ENCODE measurements at regions not wholly inside any gene's neighbourhood (a gene's known extent, or its start where the extent isn't known, plus 50 kb on each side); places are given as distances from the start of the nearest gene placed in this dataset.

DNA sequence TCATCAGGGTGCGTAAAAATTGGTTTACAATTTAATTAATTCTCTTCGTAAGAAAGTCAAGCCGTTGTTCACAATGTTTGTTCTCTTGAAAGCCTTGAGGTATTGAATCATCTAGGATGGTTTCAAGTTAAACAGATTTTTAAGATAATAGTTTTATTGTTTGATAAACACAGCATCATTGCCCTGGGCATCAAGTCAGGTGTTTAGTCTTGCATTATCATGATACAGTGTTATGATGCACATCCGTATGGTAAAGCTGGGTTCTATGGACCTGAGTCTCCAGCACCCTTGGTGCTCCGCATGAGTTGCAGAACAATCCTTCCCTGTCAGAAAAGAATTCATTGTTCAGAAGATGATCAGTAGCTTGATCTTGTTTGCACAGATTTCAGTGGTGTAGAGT, 359.5 kb downstream of the LMO4 start:
- Mint-ChIP-seq H3K4me3 (no peak overlapping the region), H3K36me3 (ENCODE audit: low read depth) (no peaks in the 10 kb centered on the region), H3K27me3 (ENCODE audit: low read depth) (no peaks in the 10 kb centered on the region), H3K27ac (ENCODE audit: unreplicated experiment) (no peak overlapping the region), H3K4me1 (peaks cover 38% of the 10 kb centered on the region), H3K9me3 (no peaks in the 10 kb centered on the region)
- TF ChIP-seq, protein P1, sequence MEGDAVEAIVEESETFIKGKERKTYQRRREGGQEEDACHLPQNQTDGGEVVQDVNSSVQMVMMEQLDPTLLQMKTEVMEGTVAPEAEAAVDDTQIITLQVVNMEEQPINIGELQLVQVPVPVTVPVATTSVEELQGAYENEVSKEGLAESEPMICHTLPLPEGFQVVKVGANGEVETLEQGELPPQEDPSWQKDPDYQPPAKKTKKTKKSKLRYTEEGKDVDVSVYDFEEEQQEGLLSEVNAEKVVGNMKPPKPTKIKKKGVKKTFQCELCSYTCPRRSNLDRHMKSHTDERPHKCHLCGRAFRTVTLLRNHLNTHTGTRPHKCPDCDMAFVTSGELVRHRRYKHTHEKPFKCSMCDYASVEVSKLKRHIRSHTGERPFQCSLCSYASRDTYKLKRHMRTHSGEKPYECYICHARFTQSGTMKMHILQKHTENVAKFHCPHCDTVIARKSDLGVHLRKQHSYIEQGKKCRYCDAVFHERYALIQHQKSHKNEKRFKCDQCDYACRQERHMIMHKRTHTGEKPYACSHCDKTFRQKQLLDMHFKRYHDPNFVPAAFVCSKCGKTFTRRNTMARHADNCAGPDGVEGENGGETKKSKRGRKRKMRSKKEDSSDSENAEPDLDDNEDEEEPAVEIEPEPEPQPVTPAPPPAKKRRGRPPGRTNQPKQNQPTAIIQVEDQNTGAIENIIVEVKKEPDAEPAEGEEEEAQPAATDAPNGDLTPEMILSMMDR (conservative IDR thresholded peaks at IDR 0.05) = no peak
- DNase-seq (ENCODE audit: low read depth, low spot score) = no peak

DNA sequence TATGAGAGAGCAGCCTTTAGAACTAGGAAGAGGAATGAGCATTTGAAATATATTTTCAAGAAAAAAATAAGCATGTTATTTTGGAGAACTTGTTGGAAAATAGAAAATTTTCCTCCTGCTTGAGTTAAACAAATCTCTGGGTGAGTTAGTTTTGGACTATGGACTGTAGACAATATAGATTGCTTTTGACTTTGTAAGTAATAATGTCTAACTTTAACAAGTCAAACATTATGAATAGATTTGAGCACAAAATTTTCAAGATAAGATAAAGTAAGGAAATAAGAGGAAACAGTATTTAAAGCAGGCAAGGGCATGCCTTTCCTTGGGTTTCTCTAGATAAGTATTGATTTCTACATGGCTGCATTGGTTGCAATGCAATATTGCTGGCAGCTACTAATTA, 360.8 kb downstream of the LMO4 start:
- TF ChIP-seq, protein P1 (conservative IDR thresholded peaks at IDR 0.05) = no peak
- Mint-ChIP-seq H3K4me3 (no peak overlapping the region), H3K27me3 (ENCODE audit: low read depth) (no peaks in the 10 kb centered on the region), H3K4me1 (peaks cover 27% of the 10 kb centered on the region), H3K9me3 (peaks cover 3% of the 10 kb centered on the region), H3K36me3 (ENCODE audit: low read depth) (no peaks in the 10 kb centered on the region), H3K27ac (ENCODE audit: unreplicated experiment) (no peak overlapping the region)
- no peak for DNase-seq (ENCODE audit: low read depth, low spot score)

DNA sequence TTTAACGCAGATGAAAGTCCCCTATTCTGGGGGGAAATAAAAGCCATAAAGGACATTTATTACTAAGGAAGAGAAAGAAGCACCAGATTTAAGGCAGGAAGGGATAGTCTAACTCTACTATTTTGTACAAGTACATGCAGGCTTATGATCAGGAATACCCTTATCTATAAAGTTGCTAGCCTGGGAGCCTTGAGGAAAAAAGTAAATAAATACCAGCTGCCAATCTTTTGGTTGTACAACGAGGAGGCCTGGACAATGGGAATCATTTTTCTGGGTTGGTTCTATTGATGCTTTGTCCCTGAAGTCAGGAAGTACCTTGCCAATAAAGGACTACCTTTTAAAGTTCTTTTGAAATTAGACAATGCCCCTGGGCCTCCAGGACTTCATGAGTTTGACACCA, 367.8 kb downstream of the LMO4 start:
- H3K27me3 Mint-ChIP-seq (ENCODE audit: low read depth) = no peaks in the 10 kb centered on the region
- TF ChIP-seq, protein P1 (conservative IDR thresholded peaks at IDR 0.05) = no peak
- H3K9me3 Mint-ChIP-seq = peaks cover 17% of the 10 kb centered on the region
- no peak overlapping the region for H3K4me3 Mint-ChIP-seq
- H3K36me3 Mint-ChIP-seq (ENCODE audit: low read depth) = peaks cover 11% of the 10 kb centered on the region
- H3K27ac Mint-ChIP-seq (ENCODE audit: unreplicated experiment) = no peak overlapping the region
- H3K4me1 Mint-ChIP-seq = peaks cover 5% of the 10 kb centered on the region
- DNase-seq (ENCODE audit: low read depth, low spot score) = no peak

DNA sequence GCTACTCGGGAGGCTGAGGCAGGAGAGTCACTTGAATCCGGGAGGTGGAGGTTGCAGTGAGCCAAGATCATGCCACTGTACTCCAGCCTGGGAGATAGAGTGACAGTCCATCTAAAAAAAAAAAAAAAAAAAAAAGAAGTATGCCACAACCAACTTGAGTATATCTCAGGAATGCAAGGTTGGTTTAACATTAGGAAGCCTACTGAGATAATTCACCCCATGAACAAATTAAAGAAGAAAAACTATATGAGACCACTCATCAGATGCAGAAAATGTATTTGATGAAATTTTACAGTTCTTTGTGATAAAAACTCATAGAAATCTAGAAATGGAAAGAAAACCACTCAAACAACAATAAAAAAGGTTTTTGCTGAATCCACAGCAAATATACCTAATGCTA, 373.8 kb downstream of the LMO4 start:
- peaks cover 8% of the 10 kb centered on the region for H3K36me3 Mint-ChIP-seq (ENCODE audit: low read depth)
- TF ChIP-seq, protein P1 (conservative IDR thresholded peaks at IDR 0.05) = no peak
- peaks cover 7% of the 10 kb centered on the region for H3K9me3 Mint-ChIP-seq
- no peak overlapping the region for H3K27ac Mint-ChIP-seq (ENCODE audit: unreplicated experiment)
- H3K27me3 Mint-ChIP-seq (ENCODE audit: low read depth) = no peaks in the 10 kb centered on the region
- no peak for DNase-seq (ENCODE audit: low read depth, low spot score)
- no peak overlapping the region for H3K4me3 Mint-ChIP-seq
- peaks cover 4% of the 10 kb centered on the region for H3K4me1 Mint-ChIP-seq

DNA sequence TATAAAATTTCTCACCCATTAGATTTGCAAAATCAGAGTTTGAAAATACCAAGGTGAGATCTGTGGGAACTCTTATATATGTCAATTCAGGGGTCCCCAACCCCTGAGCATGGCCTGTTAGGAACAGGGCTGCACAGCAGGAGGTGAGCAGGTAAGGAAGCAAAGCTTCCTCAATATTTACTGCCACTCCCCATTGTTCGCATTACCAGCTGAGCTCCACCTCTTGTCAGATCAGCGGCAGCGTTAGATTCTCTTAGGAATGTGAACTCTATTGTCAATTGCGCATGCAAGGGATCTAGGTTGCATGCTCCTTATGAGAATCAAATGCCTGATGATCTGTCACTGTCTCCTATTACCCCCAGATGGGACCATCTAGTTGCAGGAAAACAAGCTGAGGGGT, 376.6 kb downstream of the LMO4 start:
- H3K27ac Mint-ChIP-seq (ENCODE audit: unreplicated experiment) = no peak overlapping the region
- H3K4me1 Mint-ChIP-seq = peaks cover 4% of the 10 kb centered on the region
- H3K4me3 Mint-ChIP-seq = no peak overlapping the region
- DNase-seq (ENCODE audit: low read depth, low spot score) = no peak
- peaks cover 7% of the 10 kb centered on the region for H3K9me3 Mint-ChIP-seq
- peaks cover 7% of the 10 kb centered on the region for H3K36me3 Mint-ChIP-seq (ENCODE audit: low read depth)
- TF ChIP-seq, protein P1 (conservative IDR thresholded peaks at IDR 0.05) = no peak
- H3K27me3 Mint-ChIP-seq (ENCODE audit: low read depth) = no peaks in the 10 kb centered on the region

DNA sequence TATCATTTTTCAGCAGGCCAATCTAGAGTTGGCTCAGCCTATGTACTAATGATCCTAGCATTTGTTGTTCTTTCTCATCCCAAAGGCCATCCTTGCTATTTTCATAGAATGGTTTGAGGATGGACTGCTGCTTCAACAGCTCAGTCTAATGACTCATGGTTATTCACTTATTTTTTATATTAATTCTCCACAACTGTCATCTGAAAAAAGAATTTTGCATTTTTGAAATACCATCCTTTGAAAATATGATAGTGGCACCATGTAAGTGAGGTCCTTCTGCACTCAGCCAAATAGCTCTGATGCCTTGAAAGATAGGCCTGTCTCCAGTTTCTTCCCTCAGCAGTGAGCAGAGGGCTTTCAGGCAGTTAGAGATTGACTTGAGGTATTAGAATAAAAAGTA, 377.5 kb downstream of the LMO4 start:
- no peak overlapping the region for H3K27ac Mint-ChIP-seq (ENCODE audit: unreplicated experiment)
- DNase-seq (ENCODE audit: low read depth, low spot score) = no peak
- H3K27me3 Mint-ChIP-seq (ENCODE audit: low read depth) = no peaks in the 10 kb centered on the region
- peaks cover 4% of the 10 kb centered on the region for H3K4me1 Mint-ChIP-seq
- TF ChIP-seq, protein P1 (conservative IDR thresholded peaks at IDR 0.05) = no peak
- H3K4me3 Mint-ChIP-seq = no peak overlapping the region
- H3K9me3 Mint-ChIP-seq = peaks cover 3% of the 10 kb centered on the region
- H3K36me3 Mint-ChIP-seq (ENCODE audit: low read depth) = peaks cover 3% of the 10 kb centered on the region
